GF-D8 (cell line): ENCODE measurements at regions not wholly inside any gene's neighbourhood (a gene's known extent, or its start where the extent isn't known, plus 50 kb on each side); places are given as distances from the start of the nearest gene placed in this dataset.

Experiments
- DNase-seq: peaks from one replicate; lab custom pipeline; 2025; lab: John Stamatoyannopoulos, UW

- no peak for DNase-seq
These were observed 152.0 kb upstream of the PEX5L start for GRCh38 chr3:180188512-180189309.

- DNase-seq = no peak
These were observed 152.5 kb upstream of the PEX5L start for GRCh38 chr3:180189310-180189648.

DNA sequence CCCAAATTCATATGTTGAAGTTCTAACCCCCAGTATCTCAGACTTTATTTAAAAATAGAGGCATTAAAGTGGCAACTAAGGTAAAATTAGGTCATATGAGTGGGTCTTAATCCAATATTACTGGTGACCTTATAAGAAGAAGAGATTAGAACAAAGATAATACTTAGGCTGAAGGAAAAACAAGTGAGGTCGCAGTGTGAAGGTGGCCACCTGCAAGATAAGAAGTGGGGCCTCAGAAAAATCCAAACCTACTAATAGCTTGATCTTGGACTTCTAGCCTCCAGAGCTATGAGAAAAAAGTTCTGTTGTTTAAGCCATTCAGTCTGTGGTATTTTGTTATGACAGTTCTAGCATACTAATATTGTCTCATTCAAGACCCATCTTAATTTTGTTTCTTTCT lies 159.9 kb upstream of the PEX5L start:
- DNase-seq = no peak

- DNase-seq = no peak
These were observed 162.8 kb upstream of the PEX5L start for GRCh38 chr3:180199417-180199995.

DNA sequence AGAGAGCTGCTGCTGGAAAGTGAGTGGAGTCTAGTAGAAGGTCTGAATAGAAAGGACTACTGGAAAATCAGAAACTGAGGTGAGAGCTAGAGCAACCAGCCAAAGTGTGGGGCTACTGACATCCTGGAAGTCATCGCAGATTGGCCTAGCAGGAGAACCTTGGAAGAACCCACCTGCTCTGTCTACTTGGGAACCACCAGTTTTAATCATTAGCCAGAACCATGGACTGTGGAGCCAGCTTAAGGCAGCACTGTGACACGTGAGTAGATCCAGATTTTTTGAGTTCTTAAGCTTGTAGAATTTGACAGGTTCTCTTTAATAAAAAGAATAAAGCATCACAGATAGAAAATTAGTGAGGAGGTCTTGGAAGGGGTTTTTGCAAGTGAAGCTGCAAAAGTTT lies 179.1 kb upstream of the PEX5L start:
- DNase-seq = no peak

GRCh38 chr3:180223268-180223667 lies 186.5 kb upstream of the PEX5L start:
- DNase-seq = no peak

DNA sequence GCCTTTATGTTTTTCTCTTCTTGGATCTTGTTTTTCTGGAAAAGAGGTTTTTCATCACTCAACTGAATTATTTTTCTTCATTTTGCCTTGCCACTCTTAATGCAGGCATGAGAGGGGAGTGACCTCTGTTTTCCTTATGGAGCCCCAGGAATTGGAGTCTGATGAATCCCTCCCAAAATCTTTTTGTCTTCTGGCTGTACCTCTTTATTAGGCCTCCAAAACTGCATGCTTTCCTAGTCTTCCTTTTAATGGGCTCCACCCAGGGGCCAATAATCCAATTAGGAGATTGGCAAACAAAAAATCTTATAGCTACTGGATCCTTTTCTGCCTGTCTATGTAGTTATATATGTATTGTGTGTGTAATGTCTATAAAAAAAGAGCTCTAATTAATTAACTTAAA lies 192.4 kb upstream of the PEX5L start:
- no peak for DNase-seq

- DNase-seq = no peak
These were observed 203.2 kb upstream of the PEX5L start for GRCh38 chr3:180239939-180240338.

DNA sequence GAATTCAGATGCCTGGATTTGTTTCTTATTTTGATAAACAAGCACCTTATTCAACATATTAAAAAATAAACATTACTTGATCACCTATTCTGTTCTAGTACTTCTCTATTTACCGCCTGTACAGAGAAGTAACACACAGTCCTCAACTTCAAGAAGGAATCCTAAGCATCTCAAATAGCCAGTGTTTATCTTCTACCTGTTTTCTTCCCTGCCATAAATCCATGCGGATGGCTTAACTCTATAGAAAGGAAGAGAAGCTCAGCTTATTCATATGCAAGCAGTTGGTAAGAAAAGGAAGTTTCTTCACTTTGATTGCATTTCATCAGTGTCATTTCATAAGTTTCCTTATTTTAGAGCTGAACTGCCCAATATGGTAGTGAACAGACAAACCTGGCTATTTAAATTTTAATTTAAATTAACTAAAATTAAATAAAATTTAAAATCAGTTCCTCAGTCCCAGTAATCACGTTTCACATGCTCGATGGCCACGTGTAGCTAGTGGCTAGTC lies 210.0 kb upstream of the PEX5L start:
- DNase-seq = peak; percentile 58

GRCh38 chr3:180250172-180250571 lies 213.4 kb upstream of the PEX5L start:
- no peak for DNase-seq

GRCh38 chr3:180252683-180253082 lies 215.9 kb upstream of the PEX5L start:
- no peak for DNase-seq

DNA sequence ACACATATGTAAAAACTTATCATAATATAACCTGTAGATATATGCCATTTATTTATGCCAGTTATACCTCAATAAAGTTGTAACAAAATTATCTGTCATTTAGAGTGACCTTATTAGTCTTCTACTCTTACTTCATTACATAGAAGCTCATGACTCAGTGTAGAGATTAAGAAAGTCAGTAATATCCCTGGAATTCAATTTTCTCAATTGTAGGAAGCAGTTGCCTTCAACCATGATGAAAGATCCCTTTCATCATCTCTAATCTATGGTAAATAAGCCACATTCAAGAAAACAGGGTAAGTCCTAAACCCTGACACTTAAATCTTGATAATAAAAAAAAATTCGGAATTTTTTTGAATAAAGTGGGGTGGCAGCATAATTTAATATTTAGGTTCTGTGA lies 216.5 kb upstream of the PEX5L start:
- no peak for DNase-seq

- no peak for DNase-seq
These were observed 227.7 kb upstream of the PEX5L start for GRCh38 chr3:180264479-180264878.

DNA sequence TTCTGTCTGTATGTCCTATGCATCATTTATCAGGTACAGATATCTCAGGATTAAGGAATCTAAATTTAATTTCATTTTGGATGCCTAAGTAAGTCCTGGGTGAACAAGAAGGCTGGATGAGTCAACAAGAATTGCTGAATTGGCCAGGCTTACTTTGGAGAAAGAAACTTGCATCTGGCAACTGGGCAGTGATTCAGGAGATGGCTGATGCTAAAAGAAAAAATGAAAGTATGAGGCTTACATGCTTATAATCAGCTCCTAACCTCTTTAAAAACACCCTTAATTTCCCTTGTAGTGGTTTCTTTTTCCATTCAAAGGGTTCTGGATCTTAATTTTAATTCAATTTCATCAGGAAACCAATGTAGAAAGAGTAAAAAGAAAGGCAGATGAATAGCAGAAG lies 228.8 kb upstream of the PEX5L start:
- DNase-seq = no peak

DNA sequence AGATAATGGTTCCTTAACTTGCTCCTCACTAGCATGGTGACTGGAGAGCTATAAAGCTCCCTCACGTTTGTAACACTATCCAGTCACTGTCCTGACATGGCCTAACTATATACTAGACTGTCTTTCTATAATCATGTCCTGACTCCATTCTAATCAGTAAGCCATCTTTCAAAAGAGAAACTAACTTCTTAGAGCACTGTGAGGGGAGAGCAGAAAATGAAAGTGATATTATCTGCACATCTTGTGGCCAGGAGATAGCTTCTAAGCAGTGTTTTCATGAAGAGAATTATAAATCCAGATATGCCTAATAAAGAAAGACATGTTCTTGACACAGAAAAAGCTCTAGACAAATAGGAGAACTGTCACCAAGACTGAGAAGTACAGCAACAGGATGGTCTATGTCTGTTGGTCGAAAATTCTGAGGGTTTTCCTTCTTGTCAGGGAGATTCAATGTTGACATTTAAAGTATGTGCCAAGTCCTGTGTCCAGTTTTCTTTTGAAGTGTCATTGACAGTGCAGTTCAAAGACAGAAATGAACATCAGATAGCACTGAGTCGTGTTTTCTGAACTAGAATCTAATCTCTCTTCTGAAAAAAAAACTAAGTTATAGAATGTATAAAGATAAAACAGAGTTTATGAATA lies 230.6 kb upstream of the PEX5L start:
- no peak for DNase-seq

GRCh38 chr3:180274536-180274935 lies 237.8 kb upstream of the PEX5L start:
- DNase-seq = no peak

DNA sequence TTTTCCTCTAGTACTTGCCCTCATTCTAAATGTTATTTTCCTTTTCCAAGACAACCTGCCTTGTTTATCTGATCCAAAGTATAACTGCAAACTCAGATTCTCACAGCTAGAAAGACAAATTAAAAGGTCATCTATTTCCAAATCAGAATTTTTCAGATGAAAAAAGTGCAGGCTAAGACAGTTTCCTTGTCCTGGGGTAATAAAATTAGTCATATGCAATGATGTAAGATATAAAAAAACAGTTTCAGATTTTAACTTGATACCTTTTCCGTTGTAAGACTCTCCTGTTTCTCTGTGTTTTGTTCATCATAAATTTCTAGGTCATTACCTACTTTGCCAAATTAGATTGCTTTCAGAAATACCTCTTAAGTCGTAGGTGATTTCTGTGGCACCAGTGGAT lies 238.4 kb upstream of the PEX5L start:
- DNase-seq = no peak

GRCh38 chr3:180277041-180277440 lies 240.3 kb upstream of the PEX5L start:
- no peak for DNase-seq

- no peak for DNase-seq
These were observed 241.9 kb upstream of the PEX5L start for GRCh38 chr3:180278583-180279188.

- no peak for DNase-seq
These were observed 243.8 kb upstream of the PEX5L start for GRCh38 chr3:180280555-180280954.

DNA sequence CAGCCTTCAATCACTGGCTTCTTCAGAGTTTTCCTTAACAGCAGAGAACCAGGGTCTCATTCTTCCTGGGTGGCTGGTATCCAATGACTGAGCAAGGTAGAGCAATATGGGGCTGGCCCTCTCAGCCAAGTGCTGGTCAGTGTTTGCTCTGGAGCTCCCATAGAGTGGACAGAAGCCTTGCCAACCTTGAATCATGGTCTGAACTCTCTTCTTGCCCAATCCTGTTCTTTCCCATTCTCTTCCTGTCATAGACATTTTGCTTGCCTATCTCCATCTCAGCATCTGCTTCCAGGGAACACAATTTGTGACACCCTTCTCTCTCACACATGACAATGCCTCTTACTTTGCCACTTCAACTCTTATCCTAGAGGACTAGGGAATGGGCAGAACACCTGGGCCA lies 245.6 kb upstream of the PEX5L start:
- no peak for DNase-seq

DNA sequence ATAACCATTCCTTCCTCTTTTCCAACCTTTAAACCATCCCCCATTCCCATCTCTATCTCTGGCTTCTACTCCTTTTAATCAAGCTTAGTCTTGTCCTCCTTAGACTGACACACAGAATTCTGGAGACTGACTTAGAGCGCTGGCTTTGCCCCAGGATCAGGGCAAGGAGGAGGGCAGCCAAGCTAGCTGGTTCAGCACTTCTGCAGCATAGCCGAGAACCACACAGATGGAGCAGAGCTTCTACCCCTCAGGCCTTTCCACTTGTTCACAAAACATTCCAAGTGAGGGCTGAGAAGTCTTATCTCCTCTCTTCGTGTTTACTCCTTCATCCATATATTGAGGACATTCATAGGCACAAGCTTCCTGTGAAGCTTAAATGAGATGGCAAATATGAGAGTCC lies 246.5 kb upstream of the PEX5L start:
- DNase-seq = no peak
